ENCODE measurements at regions not wholly inside any gene's neighbourhood (a gene's known extent, or its start where the extent isn't known, plus 50 kb on each side); places are given as distances from the start of the nearest gene placed in this dataset.

- no peak for TF ChIP-seq CTCF (IDR thresholded peaks at IDR 0.05)
- no peak for TF ChIP-seq EZH2 (IDR thresholded peaks at IDR 0.05; ENCODE audit: borderline replicate concordance, insufficient read depth, low read depth, low read length, poor library complexity, severe bottlenecking)
These were observed 122.3 kb downstream of the PTPRS start for GRCh38 chr19:5218255-5218855.
